ENCODE measurements at regions not wholly inside any gene's neighbourhood (a gene's known extent, or its start where the extent isn't known, plus 50 kb on each side); places are given as distances from the start of the nearest gene placed in this dataset.

DNA sequence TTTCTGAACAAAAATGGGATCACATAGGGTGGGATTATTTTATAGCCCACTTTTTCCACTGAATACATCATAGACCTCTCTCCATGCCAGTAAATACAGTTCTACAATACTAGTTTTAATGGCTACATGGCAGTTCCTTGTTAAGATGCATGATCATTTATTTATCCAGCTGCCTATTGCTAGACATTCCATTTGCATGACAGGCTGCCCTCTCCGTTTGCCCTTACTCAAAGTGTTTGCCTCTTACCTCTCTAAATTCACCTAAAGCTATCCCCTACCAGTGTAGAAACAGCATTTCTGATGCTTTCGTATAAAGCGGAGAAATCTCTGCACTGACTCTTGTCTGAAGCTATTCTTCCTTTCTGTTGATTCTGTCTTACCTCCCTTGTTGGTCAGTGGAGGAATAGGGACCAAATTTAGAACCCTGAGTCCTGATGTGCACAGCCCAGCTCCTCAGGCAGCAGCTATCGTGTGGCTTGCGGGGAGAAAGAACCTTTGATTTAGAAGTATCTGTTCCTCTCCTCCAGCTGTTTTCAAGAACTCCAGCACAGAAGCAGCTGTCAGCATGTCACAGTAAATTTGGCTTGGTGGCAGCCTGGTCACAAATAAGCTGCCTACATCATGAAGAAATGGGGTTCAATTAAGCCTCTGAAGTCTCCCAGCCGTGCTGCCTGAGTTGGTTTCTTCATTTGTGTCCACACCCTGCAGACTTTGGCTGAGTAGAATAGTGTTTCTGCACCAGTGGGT is 337.3 kb downstream of the PRDM2 start:
- Histone ChIP-seq H3K9me3 (ENCODE audit: control insufficient read depth, insufficient read depth, low read length) (peaks cover 13% of the 10 kb centered on the region), H3K27ac (ENCODE audit: low read depth, low read length) (no peak overlapping the region), H3K36me3 (ENCODE audit: control insufficient read depth, insufficient read depth, low read length) (no peaks in the 10 kb centered on the region), H3K4me1 (ENCODE audit: control insufficient read depth, insufficient read depth, low read length) (0 out of 2 replicates have a peak, but pooled peaks cover 6% of the 10 kb centered on the region), H3K4me3 (ENCODE audit: low read depth, low read length) (no peak overlapping the region), H3K27me3 (ENCODE audit: control insufficient read depth, insufficient read depth, low read length) (no peaks in the 10 kb centered on the region), H3K9ac (ENCODE audit: low read depth, low read length) (no peak overlapping the region)

DNA sequence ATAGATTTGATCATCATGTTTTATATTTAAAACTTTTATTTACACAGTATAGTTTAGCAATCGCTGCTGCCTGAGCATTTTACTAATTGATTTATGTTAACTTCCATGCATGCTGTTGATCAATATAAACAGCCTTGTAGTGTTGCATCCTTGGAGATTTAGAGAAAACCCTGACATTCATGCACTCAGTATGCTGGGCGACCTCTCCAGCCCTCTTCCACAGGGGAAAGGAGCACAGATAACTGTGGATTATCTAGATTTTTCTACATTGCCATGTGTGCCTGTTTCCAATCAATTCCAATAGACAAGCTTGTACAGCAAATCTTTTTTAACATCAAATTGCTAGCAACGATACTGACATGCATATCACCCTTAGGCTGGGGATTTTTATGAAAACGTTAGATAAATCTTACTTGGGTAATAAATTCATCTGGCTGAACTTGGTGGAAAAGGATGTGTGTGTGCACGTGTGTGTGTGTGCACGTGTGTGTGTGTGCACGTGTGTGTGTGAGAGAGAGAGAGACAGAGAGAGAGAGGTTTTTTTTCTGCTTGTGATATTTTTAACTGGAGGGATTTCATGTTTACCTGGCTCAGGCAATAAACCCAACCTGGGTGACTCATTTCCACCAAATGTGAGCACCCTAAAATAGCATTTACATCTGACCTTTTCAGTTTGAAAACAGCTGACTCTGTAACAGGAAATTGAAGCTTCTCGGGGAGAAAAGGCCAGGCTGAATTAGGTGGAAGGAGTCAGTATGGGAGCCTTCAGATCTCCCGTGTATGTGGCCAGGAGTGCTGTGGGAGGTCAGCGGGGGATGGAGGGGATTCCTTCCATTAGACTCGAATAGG is 339.8 kb downstream of the PRDM2 start:
- no peak overlapping the region for H3K4me3 ChIP-seq (ENCODE audit: low read depth, low read length)
- 0 out of 2 replicates have a peak, but pooled peaks cover 6% of the 10 kb centered on the region for H3K4me1 ChIP-seq (ENCODE audit: control insufficient read depth, insufficient read depth, low read length)
- peak overlapping the region; percentile 6 for H3K27ac ChIP-seq (ENCODE audit: low read depth, low read length)
- H3K9ac ChIP-seq (ENCODE audit: low read depth, low read length): no peak overlapping the region
- no peaks in the 10 kb centered on the region for H3K27me3 ChIP-seq (ENCODE audit: control insufficient read depth, insufficient read depth, low read length)
- peaks cover 15% of the 10 kb centered on the region for H3K9me3 ChIP-seq (ENCODE audit: control insufficient read depth, insufficient read depth, low read length)
- H3K36me3 ChIP-seq (ENCODE audit: control insufficient read depth, insufficient read depth, low read length): no peaks in the 10 kb centered on the region

DNA sequence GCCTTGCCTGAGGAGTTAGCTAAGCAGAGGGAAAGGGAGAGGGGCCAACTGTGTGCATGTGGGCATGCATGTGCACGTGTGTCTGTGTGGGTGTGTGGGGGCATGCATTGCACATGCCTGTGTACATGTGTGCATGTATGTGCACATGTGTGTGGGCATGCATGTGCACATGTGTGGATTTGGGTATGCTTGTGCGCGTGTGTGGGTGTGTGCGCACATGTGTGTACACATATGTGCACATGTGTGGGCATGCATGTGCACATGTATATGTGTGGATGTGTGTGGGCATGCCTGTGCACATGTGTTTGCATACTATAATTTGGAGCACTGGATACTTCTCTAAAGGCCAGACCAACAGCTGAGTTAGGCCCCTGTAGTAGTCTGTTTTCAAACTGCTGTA is 350.0 kb downstream of the PRDM2 start:
- Histone ChIP-seq H3K27ac (ENCODE audit: low read depth, low read length) (no peak overlapping the region), H3K4me3 (ENCODE audit: low read depth, low read length) (no peak overlapping the region), H3K9ac (ENCODE audit: low read depth, low read length) (no peak overlapping the region), H3K27me3 (ENCODE audit: control insufficient read depth, insufficient read depth, low read length) (no peaks in the 10 kb centered on the region), H3K9me3 (ENCODE audit: control insufficient read depth, insufficient read depth, low read length) (no peaks in the 10 kb centered on the region), H3K4me1 (ENCODE audit: control insufficient read depth, insufficient read depth, low read length) (no peaks in the 10 kb centered on the region), H3K36me3 (ENCODE audit: control insufficient read depth, insufficient read depth, low read length) (no peaks in the 10 kb centered on the region)

DNA sequence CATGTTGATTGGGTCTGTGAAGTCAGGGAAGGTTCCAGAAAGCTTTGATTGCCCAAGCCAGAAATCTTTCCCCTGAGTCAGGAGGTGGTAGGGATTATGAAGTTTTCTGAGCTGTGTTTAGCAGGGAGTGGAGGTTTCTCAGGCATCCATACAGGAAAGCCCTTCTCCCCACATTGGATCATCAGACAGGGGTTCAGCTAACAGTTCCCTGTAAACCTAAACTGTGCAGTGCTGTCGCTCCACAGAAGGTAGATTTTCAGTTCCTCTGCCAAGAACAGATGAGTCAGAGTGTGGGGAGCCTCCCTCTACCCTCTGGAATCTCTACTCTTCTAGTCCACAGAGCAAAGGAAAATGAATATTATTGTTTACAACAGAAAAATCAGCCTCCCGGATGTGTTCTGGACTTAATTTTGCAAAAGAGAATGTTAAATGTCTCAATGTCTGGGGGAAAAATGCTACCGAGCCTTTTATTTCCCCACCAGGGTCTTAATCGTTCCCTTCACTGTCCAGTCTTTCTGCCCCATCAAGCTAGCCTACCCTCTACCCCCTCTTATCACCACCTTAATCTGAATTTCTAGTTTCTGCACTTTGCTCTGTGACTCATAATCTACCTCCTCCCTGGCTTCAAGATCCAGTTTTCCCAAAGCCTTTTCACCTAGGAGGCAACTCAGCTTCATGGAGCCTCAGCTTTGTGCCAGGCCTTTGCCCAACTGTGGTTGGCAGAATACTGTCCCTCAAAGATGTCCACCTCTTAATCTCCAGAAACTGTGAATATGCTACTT is 355.6 kb downstream of the PRDM2 start:
- no peaks in the 10 kb centered on the region for H3K36me3 ChIP-seq (ENCODE audit: control insufficient read depth, insufficient read depth, low read length)
- H3K4me3 ChIP-seq (ENCODE audit: low read depth, low read length): no peak overlapping the region
- no peaks in the 10 kb centered on the region for H3K27me3 ChIP-seq (ENCODE audit: control insufficient read depth, insufficient read depth, low read length)
- H3K9me3 ChIP-seq (ENCODE audit: control insufficient read depth, insufficient read depth, low read length): no peaks in the 10 kb centered on the region
- no peaks in the 10 kb centered on the region for H3K4me1 ChIP-seq (ENCODE audit: control insufficient read depth, insufficient read depth, low read length)
- no peak overlapping the region for H3K27ac ChIP-seq (ENCODE audit: low read depth, low read length)
- H3K9ac ChIP-seq (ENCODE audit: low read depth, low read length): no peak overlapping the region

DNA sequence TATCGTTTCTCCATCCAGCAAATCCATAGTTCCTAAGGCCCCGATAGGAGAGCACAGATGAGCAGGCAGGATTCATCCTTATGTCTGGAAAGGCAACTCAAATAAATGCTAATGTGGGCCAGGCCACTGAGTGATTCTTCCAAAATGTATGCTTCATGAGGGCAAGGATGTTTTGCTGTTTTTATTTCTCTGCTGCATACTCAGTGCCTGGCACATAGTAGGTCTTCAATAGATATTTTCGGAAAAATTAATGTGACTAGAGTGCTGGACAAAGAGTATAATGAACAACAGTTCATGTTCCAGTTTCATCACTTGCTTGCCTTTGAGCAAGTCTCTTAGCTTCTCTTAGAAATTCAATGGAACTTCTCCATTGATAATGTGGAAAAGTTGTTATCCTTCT is 357.7 kb downstream of the PRDM2 start:
- no peak overlapping the region for H3K9ac ChIP-seq (ENCODE audit: low read depth, low read length)
- no peaks in the 10 kb centered on the region for H3K4me1 ChIP-seq (ENCODE audit: control insufficient read depth, insufficient read depth, low read length)
- H3K27ac ChIP-seq (ENCODE audit: low read depth, low read length): no peak overlapping the region
- no peaks in the 10 kb centered on the region for H3K36me3 ChIP-seq (ENCODE audit: control insufficient read depth, insufficient read depth, low read length)
- H3K27me3 ChIP-seq (ENCODE audit: control insufficient read depth, insufficient read depth, low read length): no peaks in the 10 kb centered on the region
- no peaks in the 10 kb centered on the region for H3K9me3 ChIP-seq (ENCODE audit: control insufficient read depth, insufficient read depth, low read length)
- H3K4me3 ChIP-seq (ENCODE audit: low read depth, low read length): no peak overlapping the region

DNA sequence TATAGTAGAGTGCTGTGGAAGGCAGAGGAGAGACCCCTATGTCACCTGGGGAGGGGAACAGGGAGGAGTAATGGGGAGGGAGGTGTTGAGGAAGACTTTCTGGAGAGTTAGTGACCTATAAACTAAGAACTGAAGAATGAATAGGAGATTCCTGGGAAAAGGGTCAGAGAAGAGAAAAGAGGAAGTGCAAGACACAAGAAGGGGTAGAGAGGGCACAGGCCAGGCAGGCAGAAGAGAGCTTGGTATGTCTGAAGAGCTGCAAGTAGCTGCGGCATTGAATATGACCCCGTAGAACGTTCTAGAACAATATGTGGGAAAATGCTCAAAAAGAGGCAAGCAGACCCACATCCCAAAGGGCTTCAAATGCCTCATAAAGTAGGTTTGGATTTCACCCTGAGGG is 361.2 kb downstream of the PRDM2 start:
- Histone ChIP-seq H3K27ac (ENCODE audit: low read depth, low read length) (no peak overlapping the region), H3K36me3 (ENCODE audit: control insufficient read depth, insufficient read depth, low read length) (no peaks in the 10 kb centered on the region), H3K4me1 (ENCODE audit: control insufficient read depth, insufficient read depth, low read length) (no peaks in the 10 kb centered on the region), H3K4me3 (ENCODE audit: low read depth, low read length) (no peak overlapping the region), H3K27me3 (ENCODE audit: control insufficient read depth, insufficient read depth, low read length) (no peaks in the 10 kb centered on the region), H3K9ac (ENCODE audit: low read depth, low read length) (no peak overlapping the region), H3K9me3 (ENCODE audit: control insufficient read depth, insufficient read depth, low read length) (no peaks in the 10 kb centered on the region)

DNA sequence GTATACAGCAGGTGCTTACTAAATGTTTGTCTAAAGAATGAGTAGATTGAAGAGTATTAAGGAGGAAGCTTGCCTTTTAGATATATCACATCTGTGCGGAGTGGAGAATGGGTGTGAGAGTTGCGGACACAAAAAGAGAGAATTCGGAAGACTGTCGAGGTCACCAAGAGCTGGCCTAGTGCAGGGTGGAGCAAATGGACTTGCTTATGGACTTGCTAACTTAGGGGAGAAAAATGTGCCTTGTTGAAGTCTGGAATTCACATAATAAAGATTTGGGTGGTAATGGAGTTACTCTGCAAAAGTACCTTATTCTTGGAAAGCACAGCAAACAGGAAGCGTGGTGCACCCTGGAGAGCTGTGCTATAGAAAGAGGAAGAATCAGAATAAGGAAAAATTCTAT is 361.7 kb downstream of the PRDM2 start:
- no peaks in the 10 kb centered on the region for H3K4me1 ChIP-seq (ENCODE audit: control insufficient read depth, insufficient read depth, low read length)
- no peaks in the 10 kb centered on the region for H3K36me3 ChIP-seq (ENCODE audit: control insufficient read depth, insufficient read depth, low read length)

DNA sequence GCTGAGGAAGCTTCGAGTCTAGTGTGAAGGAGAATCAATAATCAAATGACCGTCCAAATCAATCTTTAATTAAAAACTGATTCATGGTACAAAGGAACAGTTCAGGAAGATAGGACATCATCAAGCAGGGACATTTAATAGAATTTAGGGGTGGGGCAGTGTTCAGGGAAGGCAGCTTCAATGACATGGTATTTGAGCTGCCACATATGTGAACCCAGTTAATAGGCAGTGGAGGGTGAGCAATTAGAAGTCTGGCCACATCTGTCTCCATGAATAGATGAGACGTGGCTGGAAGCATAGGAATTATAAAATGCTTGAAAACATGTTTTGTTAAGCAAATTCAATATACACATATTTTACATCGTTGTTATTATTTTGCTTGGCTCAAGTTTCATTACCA is 362.7 kb downstream of the PRDM2 start:
- Histone ChIP-seq H3K27ac (ENCODE audit: low read depth, low read length) (no peak overlapping the region), H3K9ac (ENCODE audit: low read depth, low read length) (no peak overlapping the region), H3K4me3 (ENCODE audit: low read depth, low read length) (no peak overlapping the region), H3K36me3 (ENCODE audit: control insufficient read depth, insufficient read depth, low read length) (no peaks in the 10 kb centered on the region), H3K9me3 (ENCODE audit: control insufficient read depth, insufficient read depth, low read length) (no peaks in the 10 kb centered on the region), H3K4me1 (ENCODE audit: control insufficient read depth, insufficient read depth, low read length) (no peaks in the 10 kb centered on the region), H3K27me3 (ENCODE audit: control insufficient read depth, insufficient read depth, low read length) (no peaks in the 10 kb centered on the region)

More for the DNA sequence above, 361.7 kb downstream of the PRDM2 start:
- Histone ChIP-seq H3K9me3 (ENCODE audit: control insufficient read depth, insufficient read depth, low read length) (no peaks in the 10 kb centered on the region), H3K9ac (ENCODE audit: low read depth, low read length) (no peak overlapping the region), H3K4me3 (ENCODE audit: low read depth, low read length) (no peak overlapping the region), H3K27ac (ENCODE audit: low read depth, low read length) (no peak overlapping the region), H3K27me3 (ENCODE audit: control insufficient read depth, insufficient read depth, low read length) (no peaks in the 10 kb centered on the region)

DNA sequence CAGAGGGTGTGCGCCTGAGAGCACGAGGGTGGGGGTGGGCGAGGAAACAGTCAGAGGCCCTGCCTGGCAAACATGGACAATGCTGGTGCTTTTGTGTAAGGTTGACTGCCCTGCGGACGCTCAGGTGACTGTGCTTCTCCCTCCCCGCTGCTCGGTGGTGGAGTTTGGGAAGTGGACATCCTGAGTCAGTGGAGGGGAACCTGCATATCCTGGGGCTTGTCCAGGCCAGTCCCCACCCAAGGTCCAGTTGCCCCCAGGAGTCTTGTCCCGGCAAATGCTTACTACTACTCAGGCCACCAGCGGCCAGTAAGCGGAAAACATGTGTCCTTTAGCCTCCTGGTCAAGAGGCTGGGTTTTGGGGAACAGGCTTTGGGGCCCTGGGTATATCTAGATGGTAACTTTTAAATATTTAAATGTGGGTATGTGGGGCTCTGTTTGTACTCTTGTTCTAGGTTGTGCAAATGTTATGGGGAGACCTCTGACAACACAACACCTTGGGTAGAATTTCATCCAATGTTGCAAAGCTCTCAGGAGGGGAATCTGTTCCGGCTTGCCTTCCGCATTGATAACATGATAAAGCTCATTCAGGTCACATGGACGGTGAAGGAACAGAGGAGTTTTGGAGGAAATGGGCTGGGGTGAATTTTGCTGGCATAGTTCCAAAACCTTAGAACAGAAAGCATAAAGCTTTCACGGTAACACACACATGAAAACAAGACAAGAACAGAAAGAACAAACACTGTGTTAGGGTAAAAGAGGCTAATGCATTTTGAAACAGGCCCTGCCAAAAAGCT is 364.9 kb downstream of the PRDM2 start:
- H3K4me3 ChIP-seq (ENCODE audit: low read depth, low read length): no peak overlapping the region
- no peaks in the 10 kb centered on the region for H3K27me3 ChIP-seq (ENCODE audit: control insufficient read depth, insufficient read depth, low read length)
- no peak overlapping the region for H3K27ac ChIP-seq (ENCODE audit: low read depth, low read length)
- no peaks in the 10 kb centered on the region for H3K36me3 ChIP-seq (ENCODE audit: control insufficient read depth, insufficient read depth, low read length)
- no peaks in the 10 kb centered on the region for H3K9me3 ChIP-seq (ENCODE audit: control insufficient read depth, insufficient read depth, low read length)
- no peak overlapping the region for H3K9ac ChIP-seq (ENCODE audit: low read depth, low read length)
- no peaks in the 10 kb centered on the region for H3K4me1 ChIP-seq (ENCODE audit: control insufficient read depth, insufficient read depth, low read length)

DNA sequence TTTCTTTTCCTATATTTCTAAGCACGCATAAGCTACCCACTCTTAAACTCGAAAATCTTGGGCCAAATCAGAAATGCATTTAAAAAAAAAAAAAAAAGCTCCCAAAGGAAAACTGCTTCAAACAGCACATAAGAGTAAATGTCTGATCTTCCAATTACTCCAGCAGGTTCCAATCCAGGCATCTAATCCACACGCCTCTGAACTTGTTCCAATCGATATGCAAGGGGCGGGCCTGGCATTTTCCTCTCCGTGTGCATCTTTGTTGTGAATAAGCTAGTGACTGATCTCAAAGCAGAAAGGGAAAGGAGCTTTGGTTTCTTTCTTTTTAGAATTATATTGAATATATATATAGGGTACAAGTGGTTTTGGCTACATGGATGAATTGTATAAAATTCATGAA is 365.5 kb downstream of the PRDM2 start:
- no peaks in the 10 kb centered on the region for H3K9me3 ChIP-seq (ENCODE audit: control insufficient read depth, insufficient read depth, low read length)
- no peak overlapping the region for H3K27ac ChIP-seq (ENCODE audit: low read depth, low read length)
- no peaks in the 10 kb centered on the region for H3K36me3 ChIP-seq (ENCODE audit: control insufficient read depth, insufficient read depth, low read length)
- no peak overlapping the region for H3K9ac ChIP-seq (ENCODE audit: low read depth, low read length)
- H3K4me3 ChIP-seq (ENCODE audit: low read depth, low read length): no peak overlapping the region
- no peaks in the 10 kb centered on the region for H3K4me1 ChIP-seq (ENCODE audit: control insufficient read depth, insufficient read depth, low read length)
- H3K27me3 ChIP-seq (ENCODE audit: control insufficient read depth, insufficient read depth, low read length): no peaks in the 10 kb centered on the region
